ENCODE measurements at regions not wholly inside any gene's neighbourhood (a gene's known extent, or its start where the extent isn't known, plus 50 kb on each side); places are given as distances from the start of the nearest gene placed in this dataset.

- TF ChIP-seq ZNF569 (CRISPR knock-in tag; IDR thresholded peaks at IDR 0.05; ENCODE audit: borderline replicate concordance) (no peak), CERS6 (CRISPR knock-in tag; IDR thresholded peaks at IDR 0.05) (no peak), PAXIP1 (CRISPR knock-in tag; conservative IDR thresholded peaks at IDR 0.05) (no peak), RARA (CRISPR knock-in tag; IDR thresholded peaks at IDR 0.05) (no peak)
These were observed 166.2 kb upstream of the DTNA start (continued) for GRCh38 chr18:34543945-34544344.

GRCh38 chr18:34544930-34545329 lies 165.2 kb upstream of the DTNA start:
- BruUV-seq (replicated peaks) = no TSS peak
- WGBS (ENCODE audit: low lambda C conversion rate) = 77% methylated on average over 3 of the region's 3 CpGs
- no peak overlapping the region for H3K27ac ChIP-seq (ENCODE audit: extremely low read length, insufficient read depth, low read length)
- ChIA-PET POLR2A (no interaction called here), CTCF (ENCODE audit: low intra/inter-chr PET ratio, low total read pairs) (no interaction called here)
- no peak overlapping the region for H3K4me3 ChIP-seq (replicated peaks in 1 of 3; ENCODE audit: insufficient read depth in 1 of 3, low read depth in 2 of 3, low read length in 3 of 3)
- in situ Hi-C loops (cut with HindIII; ENCODE audit: extremely low pct_ligation_motif_present, low pct_unique_long_range_greater_than_20kb) (no loop called here), intact Hi-C loops (cut with micrococcal nuclease; ENCODE audit: unreplicated experiment) (loop anchor here (5.0 kb wide), 1 partner anchor 53 kb away; no protein-coding TSS in a partner anchor)
- no peak overlapping the region for H3K4me2 ChIP-seq (ENCODE audit: low read depth, low read length)
- no peak overlapping the region for H2AFZ ChIP-seq (ENCODE audit: low read length)
- FAIRE-seq (no peak), DNase-seq (ENCODE audit: low spot score) (no peak), ATAC-seq (no peak)
- H3K9ac ChIP-seq (ENCODE audit: insufficient read depth, low read depth, low read length) = no peak overlapping the region
- H3K79me2 ChIP-seq (ENCODE audit: insufficient read depth, low read length) = no peaks in the 10 kb centered on the region
- H3K4me1 ChIP-seq (ENCODE audit: insufficient read depth, low read length) = no peaks in the 10 kb centered on the region
- no peaks in the 10 kb centered on the region for H3K9me3 ChIP-seq (ENCODE audit: low read length)
- no peaks in the 10 kb centered on the region for H4K20me1 ChIP-seq (ENCODE audit: insufficient read depth, low read length)
- no peaks in the 10 kb centered on the region for H3K36me3 ChIP-seq (replicated peaks in 1 of 2; ENCODE audit: control insufficient read depth in 1 of 2, insufficient read depth in 2 of 2, low read length in 2 of 2)
- H3K27me3 ChIP-seq (ENCODE audit: control insufficient read depth in 1 of 2, insufficient read depth in 2 of 2, low read length in 2 of 2) = no peaks in the 10 kb centered on the region
- TF ChIP-seq ZBTB21 (CRISPR knock-in tag; IDR thresholded peaks at IDR 0.05) = no peak
- no peak for TF ChIP-seq ATF2 (CRISPR knock-in tag; IDR thresholded peaks at IDR 0.05)
- TF ChIP-seq ZNF282 (IDR thresholded peaks at IDR 0.05; ENCODE audit: partially characterized antibody) = no peak
- TF ChIP-seq ZNF614 (CRISPR knock-in tag; IDR thresholded peaks at IDR 0.05; ENCODE audit: borderline replicate concordance) = no peak
- TF ChIP-seq ZNF83 (CRISPR knock-in tag; IDR thresholded peaks at IDR 0.05; ENCODE audit: borderline replicate concordance) = no peak
- TF ChIP-seq ZBTB3 (CRISPR knock-in tag; IDR thresholded peaks at IDR 0.05; ENCODE audit: borderline replicate concordance, low read depth) = no peak
- no peak for TF ChIP-seq KDM5A (IDR thresholded peaks at IDR 0.05; ENCODE audit: borderline replicate concordance, low read length)
- TF ChIP-seq ZNF878 (CRISPR knock-in tag; IDR thresholded peaks at IDR 0.05) = no peak
- TF ChIP-seq AGO2 (optimal IDR thresholded peaks at IDR 0.05; ENCODE audit: low read depth, low read length) = no peak
- no peak for TF ChIP-seq KMT2B (CRISPR knock-in tag; IDR thresholded peaks at IDR 0.05)
- TF ChIP-seq PRDM10 (CRISPR knock-in tag; IDR thresholded peaks at IDR 0.05; ENCODE audit: low read depth) = no peak
